Small intestine (tissue), 7 donors: ENCODE measurements at regions not wholly inside any gene's neighbourhood (a gene's known extent, or its start where the extent isn't known, plus 50 kb on each side); places are given as distances from the start of the nearest gene placed in this dataset.

Experiments used
- DNase-seq, 2 donors: peaks; one replicate each; pipeline versions ENCODE4 v3.0.0 to v3.0.0-alpha.2; 2013
- FAIRE-seq: peaks from 2 replicates; lab custom pipeline; 2012; peaks lifted over from hg19 to GRCh38; lab: Jason Lieb, UNC
- H3K27ac ChIP-seq, 3 donors: one replicate each; pipeline ENCODE4 v1.5.1; 2013; ENCODE audit warnings: low read length in 2 of 3, mild to moderate bottlenecking in 2 of 3, control low read depth in 1 of 3, inconsistent platforms in 1 of 3, low read depth in 1 of 3, moderate library complexity in 1 of 3
- H3K27me3 ChIP-seq, 3 donors: one replicate each; pipeline ENCODE4 v1.6.1; 2013; ENCODE audit warnings: low read length in 3 of 3, inconsistent platforms in 1 of 3; ENCODE audit not compliant: control insufficient read depth in 3 of 3, insufficient read depth in 3 of 3
- H3K36me3 ChIP-seq, 3 donors: one replicate each; pipeline ENCODE4 v1.6.1; 2013; ENCODE audit warnings: low read length in 3 of 3, inconsistent platforms in 1 of 3, low read depth in 1 of 3, mild to moderate bottlenecking in 1 of 3, moderate library complexity in 1 of 3; ENCODE audit not compliant: control insufficient read depth in 3 of 3, insufficient read depth in 2 of 3
- H3K4me1 ChIP-seq, 3 donors: one replicate each; pipeline ENCODE4 v1.6.1; 2013; ENCODE audit warnings: low read length in 2 of 3, inconsistent platforms in 1 of 3, low read depth in 1 of 3, mild to moderate bottlenecking in 1 of 3, moderate library complexity in 1 of 3; ENCODE audit not compliant: control insufficient read depth in 3 of 3, insufficient read depth in 2 of 3
- H3K4me3 ChIP-seq, 3 donors: one replicate each; pipeline ENCODE4 v1.5.1; 2013; ENCODE audit warnings: low read length in 3 of 3, control low read depth in 1 of 3, inconsistent platforms in 1 of 3, low read depth in 1 of 3, mild to moderate bottlenecking in 1 of 3, moderate library complexity in 1 of 3
- H3K9me3 ChIP-seq, 2 donors: one replicate each; pipeline ENCODE4 v1.6.1; 2013; ENCODE audit warnings: low read depth in 1 of 2, low read length in 1 of 2; ENCODE audit not compliant: control insufficient read depth in 2 of 2, insufficient read depth in 1 of 2
- WGBS, 3 donors: extraction: QIAGEN DNeasy Blood & Tissue Kit; methylation state at CpG; one replicate each; pipeline ENCODE4 v1.1.7; 2013; 5-methylcytosine and 5-hydroxymethylcytosine counted together
- donor health status: healthy with polysubstance abuse.
- donor health status: control.
- donor health status: control.
- donor health status: Bipolar disorder and iron deficiency.
- donor health status: healthy.

DNA sequence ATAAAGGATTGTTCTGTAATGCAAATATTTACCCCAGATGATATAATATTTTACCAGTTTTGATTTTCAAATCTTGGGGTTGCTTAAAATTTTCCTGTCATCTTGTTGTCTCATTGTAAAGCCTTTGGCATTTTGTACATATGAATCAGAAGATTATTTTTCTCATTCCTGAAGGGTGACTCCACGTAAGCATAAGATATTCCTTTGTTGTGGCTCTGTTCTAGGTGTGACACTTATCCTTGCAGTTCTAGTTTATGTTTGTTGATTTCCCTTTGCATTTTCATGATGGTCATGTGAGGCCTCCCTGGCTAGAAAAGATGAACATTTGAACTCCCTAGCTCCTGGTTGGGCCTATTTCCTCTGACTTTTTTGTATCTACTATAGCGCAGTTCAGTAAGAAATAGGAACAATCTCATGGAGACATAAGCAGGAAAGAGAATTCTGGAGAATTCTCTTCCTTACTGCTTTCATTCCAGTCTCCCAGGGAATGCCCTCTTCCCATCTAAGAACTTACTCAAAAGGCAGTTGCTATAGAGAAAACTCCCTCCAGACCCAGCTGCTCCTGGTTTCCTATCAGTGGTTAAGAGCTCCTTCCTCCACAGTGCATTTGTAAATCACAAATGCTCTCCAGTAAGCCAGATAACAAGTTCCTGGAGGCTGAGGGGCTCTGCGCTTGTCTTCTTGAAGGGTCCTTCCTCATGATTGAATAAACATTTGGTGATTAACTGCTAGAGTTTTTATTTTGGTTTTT is 124.7 kb downstream of the WNT5A start:
- H3K9me3 ChIP-seq = peaks cover 0 to 3% of the 10 kb centered on the region in 2 donors
- peaks cover 0 to 5% (median 0%) of the 10 kb centered on the region in 3 donors for H3K27me3 ChIP-seq
- no peak for FAIRE-seq
- H3K27ac ChIP-seq = no peak overlapping the region
- DNase-seq = no peak
- H3K4me3 ChIP-seq = no peak overlapping the region
- H3K36me3 ChIP-seq = no peaks in the 10 kb centered on the region
- 83 to 89% (median 88%) methylated on average over 3 of the region's 3 CpGs for WGBS, 3 donors
- no peaks in the 10 kb centered on the region for H3K4me1 ChIP-seq

- FAIRE-seq (no peak), DNase-seq (no peak)
- Histone ChIP-seq H3K27me3 (peaks cover 0 to 5% (median 0%) of the 10 kb centered on the region in 3 donors), H3K4me3 (no peak overlapping the region), H3K36me3 (no peaks in the 10 kb centered on the region), H3K4me1 (no peaks in the 10 kb centered on the region), H3K27ac (no peak overlapping the region), H3K9me3 (peaks cover 0 to 3% of the 10 kb centered on the region in 2 donors)
- WGBS, 3 donors = 76 to 82% (median 76%) methylated on average over 1 of the region's 1 CpG
Measured at GRCh38 chr3:55357796-55358195, 129.3 kb downstream of the WNT5A start.

- no peak for FAIRE-seq
Measured at GRCh38 chr3:55352668-55353067, 134.4 kb downstream of the WNT5A start.

DNA sequence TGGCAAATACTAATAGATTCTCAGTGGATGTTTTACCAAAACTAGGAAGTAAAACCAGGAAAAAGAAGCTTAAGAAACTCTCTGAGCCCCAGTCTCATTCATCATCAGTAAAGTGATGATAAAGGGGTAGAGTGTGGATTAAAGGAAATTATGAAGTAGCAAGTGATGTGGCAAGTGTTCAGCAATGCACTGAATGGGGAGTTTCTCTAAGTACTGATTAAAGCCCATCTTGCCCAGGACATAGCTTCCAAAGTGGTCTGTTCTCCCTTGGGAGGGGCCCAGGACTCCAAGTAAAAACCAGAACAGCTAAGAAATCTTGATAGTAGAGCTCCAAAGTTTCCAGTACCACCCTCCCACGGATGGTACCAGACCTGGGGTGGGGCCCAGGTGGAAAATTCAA is 137.3 kb downstream of the WNT5A start:
- 5 to 33% (median 15%) methylated on average over 1 of the region's 1 CpG for WGBS, 3 donors
- Histone ChIP-seq H3K4me3 (no peak overlapping the region), H3K9me3 (no peaks in the 10 kb centered on the region), H3K27me3 (peaks cover 0 to 3% (median 0%) of the 10 kb centered on the region in 3 donors), H3K27ac (no peak overlapping the region), H3K36me3 (no peaks in the 10 kb centered on the region), H3K4me1 (no peaks in the 10 kb centered on the region)
- DNase-seq = no peak
- FAIRE-seq = no peak

More at GRCh38 chr3:55352668-55353067, 134.4 kb downstream of the WNT5A start:
- H3K27ac ChIP-seq = no peak overlapping the region
- no peak overlapping the region for H3K4me3 ChIP-seq
- peaks cover 0 to 3% (median 0%) of the 10 kb centered on the region in 3 donors for H3K27me3 ChIP-seq
- H3K36me3 ChIP-seq = no peaks in the 10 kb centered on the region
- no peaks in the 10 kb centered on the region for H3K9me3 ChIP-seq
- no peak for DNase-seq
- H3K4me1 ChIP-seq = no peaks in the 10 kb centered on the region
- WGBS, 3 donors = 90 to 93% (median 92%) methylated on average over 2 of the region's 2 CpGs

DNA sequence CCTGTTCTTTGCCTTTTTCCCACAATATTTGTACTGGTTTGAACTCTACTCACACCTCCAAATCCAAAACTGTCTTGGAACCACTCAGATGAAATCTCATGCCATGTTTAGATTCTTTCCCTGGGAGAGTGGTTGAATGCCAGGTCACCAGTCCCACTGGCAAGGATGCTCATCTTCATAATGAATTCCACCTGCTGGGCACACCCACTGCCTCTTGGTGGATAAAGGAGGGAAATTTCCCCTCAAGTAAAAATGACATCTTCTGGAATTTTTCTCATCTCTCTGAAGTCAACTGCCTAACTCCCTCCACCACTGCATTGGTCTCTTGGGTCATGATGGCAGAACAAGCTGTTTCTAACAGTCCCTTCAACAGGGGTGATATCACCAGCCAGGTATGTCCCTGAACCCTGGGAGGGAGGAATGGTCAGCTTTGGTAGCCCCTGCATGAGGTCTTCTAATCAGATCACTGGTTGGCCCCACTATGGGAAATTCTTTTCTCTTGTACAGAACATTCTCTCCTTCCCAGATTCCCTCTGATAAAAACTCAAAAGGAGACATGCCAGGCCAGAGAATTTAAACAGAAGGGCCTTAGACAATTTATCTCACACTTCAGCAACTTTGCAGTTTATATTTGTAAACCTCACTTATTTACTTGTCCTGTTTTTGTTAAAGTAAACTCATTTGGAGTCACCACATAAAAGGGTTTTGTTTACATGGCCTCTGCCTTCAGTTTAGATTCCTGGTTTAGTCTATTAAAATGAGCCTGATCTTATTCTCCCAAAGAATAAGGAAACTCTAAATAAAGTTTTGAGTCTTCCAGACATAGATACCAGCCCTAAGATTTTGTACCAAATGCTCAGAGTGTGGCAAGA is 143.4 kb downstream of the WNT5A start:
- Histone ChIP-seq H3K9me3 (no peaks in the 10 kb centered on the region), H3K27ac (no peak overlapping the region), H3K27me3 (no peaks in the 10 kb centered on the region), H3K36me3 (no peaks in the 10 kb centered on the region), H3K4me3 (no peak overlapping the region), H3K4me1 (no peaks in the 10 kb centered on the region)
- FAIRE-seq = no peak
- no peak for DNase-seq

DNA sequence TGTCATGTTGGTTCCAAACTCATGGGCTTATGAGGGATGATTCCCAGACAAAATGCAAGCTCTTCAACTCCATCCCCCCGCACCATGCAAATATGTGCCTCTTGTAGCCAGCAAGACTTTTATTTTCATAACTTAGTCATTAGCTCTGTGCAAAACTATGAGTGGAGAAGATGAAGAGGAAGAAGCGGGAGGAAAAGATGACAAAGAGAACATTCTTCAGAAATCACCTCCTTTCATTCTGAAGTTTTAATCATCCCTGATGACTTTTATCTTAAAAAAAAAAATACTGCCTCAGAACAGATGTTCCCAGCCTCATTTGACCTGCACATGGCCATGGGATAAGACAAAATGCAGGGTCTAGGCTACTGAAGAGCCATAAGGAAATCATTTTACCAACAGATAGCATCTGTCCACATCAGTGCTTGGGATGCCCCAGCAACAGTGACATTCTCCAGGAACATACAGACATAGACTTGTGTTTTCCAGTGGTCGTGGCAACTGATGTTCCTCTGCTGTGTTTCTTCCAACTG is 145.5 kb downstream of the WNT5A start:
- no peaks in the 10 kb centered on the region for H3K27me3 ChIP-seq
- H3K4me3 ChIP-seq = no peak overlapping the region
- FAIRE-seq (no peak), DNase-seq (no peak)
- no peaks in the 10 kb centered on the region for H3K9me3 ChIP-seq
- no peaks in the 10 kb centered on the region for H3K36me3 ChIP-seq
- no peak overlapping the region for H3K27ac ChIP-seq
- H3K4me1 ChIP-seq = no peaks in the 10 kb centered on the region
- 74 to 89% (median 87%) methylated on average over 3 of the region's 3 CpGs for WGBS, 3 donors

- FAIRE-seq (no peak), DNase-seq (no peak)
- no peaks in the 10 kb centered on the region for H3K36me3 ChIP-seq
- no peak overlapping the region for H3K27ac ChIP-seq
- no peaks in the 10 kb centered on the region for H3K9me3 ChIP-seq
- H3K4me3 ChIP-seq = no peak overlapping the region
- WGBS, 3 donors = 79 to 80% (median 79%) methylated on average over 4 of the region's 4 CpGs
- H3K4me1 ChIP-seq = no peaks in the 10 kb centered on the region
- H3K27me3 ChIP-seq = no peaks in the 10 kb centered on the region
Measured at GRCh38 chr3:55339819-55340218, 147.3 kb downstream of the WNT5A start.

DNA sequence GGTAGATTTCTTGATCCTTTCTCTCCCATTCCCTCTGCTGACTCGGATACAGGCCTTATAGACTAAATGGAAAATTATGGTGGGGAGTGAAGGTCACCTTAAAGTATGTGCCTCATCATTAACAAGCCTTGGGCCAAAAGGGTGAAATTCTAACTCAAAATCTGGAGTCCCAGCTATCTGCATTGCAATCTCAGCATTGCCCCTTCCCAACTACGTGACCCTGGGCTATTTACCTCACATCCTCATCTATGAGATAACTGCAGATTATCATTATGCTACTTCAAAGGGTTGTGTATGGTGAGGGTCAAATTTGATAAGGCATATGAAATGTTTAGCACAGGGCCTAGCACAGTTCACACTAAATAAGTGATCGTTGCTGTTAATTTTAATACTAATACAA is 147.7 kb downstream of the WNT5A start:
- FAIRE-seq = no peak
- H3K4me1 ChIP-seq = no peaks in the 10 kb centered on the region
- no peaks in the 10 kb centered on the region for H3K9me3 ChIP-seq
- H3K4me3 ChIP-seq = no peak overlapping the region
- 67 to 78% (median 74%) methylated on average over 3 of the region's 3 CpGs for WGBS, 3 donors
- no peaks in the 10 kb centered on the region for H3K36me3 ChIP-seq
- H3K27me3 ChIP-seq = no peaks in the 10 kb centered on the region
- DNase-seq = no peak
- no peak overlapping the region for H3K27ac ChIP-seq
